Mesothelial cell of epicardium (in vitro differentiated cells): ENCODE measurements at regions not wholly inside any gene's neighbourhood (a gene's known extent, or its start where the extent isn't known, plus 50 kb on each side); places are given as distances from the start of the nearest gene placed in this dataset.
"Not testable (repeated sequence)": the region's sequence is repeated elsewhere in the genome, so short reads cannot be mapped to it uniquely, and the experiment has no call there.

ENCODE experiments used
- DNase-seq, 2 experiments: peaks; one replicate each; pipeline ENCODE4 v3.0.0; 2021; ENCODE audit warnings: low spot score in 2 of 2; ENCODE audit not compliant: unreplicated experiment in 2 of 2
- H3K27ac Mint-ChIP-seq: 2 replicates; pipeline ENCODE4 v1.8.0; 2021; ENCODE audit warnings: mixed read lengths
- H3K27me3 Mint-ChIP-seq: 2 replicates; pipeline ENCODE4 v1.8.0; 2021; ENCODE audit warnings: low read depth, mixed read lengths
- H3K36me3 Mint-ChIP-seq: 2 replicates; pipeline ENCODE4 v1.8.0; 2021; ENCODE audit warnings: mixed read lengths
- H3K4me1 Mint-ChIP-seq: 2 replicates; pipeline ENCODE4 v1.8.0; 2021; ENCODE audit warnings: mixed read lengths
- H3K4me3 Mint-ChIP-seq: 2 replicates; pipeline ENCODE4 v1.8.0; 2021; ENCODE audit warnings: mild to moderate bottlenecking, moderate library complexity, mixed read lengths
- H3K9me3 Mint-ChIP-seq: 2 replicates; pipeline ENCODE4 v1.8.0; 2021; ENCODE audit warnings: mixed read lengths
- TF ChIP-seq, protein P1 (sequence below): fragments of 200-600 bp; sonication (generic); IDR thresholded peaks from one replicate; pipeline ENCODE4 v1.5.0; 2021; ENCODE audit warnings: antibody characterized with exemption; ENCODE audit not compliant: unreplicated experiment

- Mint-ChIP-seq H3K27ac (no peak overlapping the region), H3K9me3 (no peaks in the 10 kb centered on the region), H3K4me1 (peaks cover 12% of the 10 kb centered on the region), H3K27me3 (no peaks in the 10 kb centered on the region), H3K4me3 (no peak overlapping the region), H3K36me3 (no peaks in the 10 kb centered on the region)
- DNase-seq = no peak
- TF ChIP-seq, protein P1, sequence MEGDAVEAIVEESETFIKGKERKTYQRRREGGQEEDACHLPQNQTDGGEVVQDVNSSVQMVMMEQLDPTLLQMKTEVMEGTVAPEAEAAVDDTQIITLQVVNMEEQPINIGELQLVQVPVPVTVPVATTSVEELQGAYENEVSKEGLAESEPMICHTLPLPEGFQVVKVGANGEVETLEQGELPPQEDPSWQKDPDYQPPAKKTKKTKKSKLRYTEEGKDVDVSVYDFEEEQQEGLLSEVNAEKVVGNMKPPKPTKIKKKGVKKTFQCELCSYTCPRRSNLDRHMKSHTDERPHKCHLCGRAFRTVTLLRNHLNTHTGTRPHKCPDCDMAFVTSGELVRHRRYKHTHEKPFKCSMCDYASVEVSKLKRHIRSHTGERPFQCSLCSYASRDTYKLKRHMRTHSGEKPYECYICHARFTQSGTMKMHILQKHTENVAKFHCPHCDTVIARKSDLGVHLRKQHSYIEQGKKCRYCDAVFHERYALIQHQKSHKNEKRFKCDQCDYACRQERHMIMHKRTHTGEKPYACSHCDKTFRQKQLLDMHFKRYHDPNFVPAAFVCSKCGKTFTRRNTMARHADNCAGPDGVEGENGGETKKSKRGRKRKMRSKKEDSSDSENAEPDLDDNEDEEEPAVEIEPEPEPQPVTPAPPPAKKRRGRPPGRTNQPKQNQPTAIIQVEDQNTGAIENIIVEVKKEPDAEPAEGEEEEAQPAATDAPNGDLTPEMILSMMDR = no peak
These were observed 60.2 kb upstream of the KCNQ5 start for GRCh38 chr6:72561629-72562028.

GRCh38 chr6:72564231-72564630, 57.6 kb upstream of the KCNQ5 start:
- TF ChIP-seq, protein P1 = no peak
- Mint-ChIP-seq H3K27ac (no peak overlapping the region), H3K4me3 (no peak overlapping the region), H3K27me3 (no peaks in the 10 kb centered on the region), H3K4me1 (peaks cover 12% of the 10 kb centered on the region), H3K36me3 (no peaks in the 10 kb centered on the region), H3K9me3 (no peaks in the 10 kb centered on the region)
- no peak for DNase-seq

DNA sequence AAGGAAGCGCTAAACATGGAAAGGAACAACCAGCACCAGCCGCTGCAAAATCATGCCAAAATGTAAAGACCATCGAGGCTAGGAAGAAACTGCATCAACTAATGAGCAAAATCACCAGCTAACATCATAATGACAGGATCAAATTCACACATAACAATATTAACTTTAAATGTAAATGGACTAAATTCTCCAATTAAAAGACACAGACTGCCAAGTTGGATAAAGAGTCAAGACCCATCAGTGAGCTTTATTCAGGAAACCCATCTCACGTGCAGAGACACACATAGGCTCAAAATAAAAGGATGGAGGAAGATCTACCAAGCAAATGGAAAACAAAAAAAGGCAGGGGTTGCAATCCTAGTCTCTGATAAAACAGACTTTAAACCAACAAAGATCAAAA, 49.9 kb upstream of the KCNQ5 start:
- not testable (repeated sequence) for H3K36me3 Mint-ChIP-seq, DNase-seq, H3K4me1 Mint-ChIP-seq, H3K4me3 Mint-ChIP-seq, H3K9me3 Mint-ChIP-seq, H3K27me3 Mint-ChIP-seq, H3K27ac Mint-ChIP-seq
